ENCODE measurements at regions not wholly inside any gene's neighbourhood (a gene's known extent, or its start where the extent isn't known, plus 50 kb on each side); places are given as distances from the start of the nearest gene placed in this dataset.

GRCh38 chr6:145026267-145026679 lies 709.0 kb downstream of the EPM2A start:
- no peak for TF ChIP-seq FOXK2 (IDR thresholded peaks at IDR 0.05)
- no peak for TF ChIP-seq HDGF (IDR thresholded peaks at IDR 0.05; ENCODE audit: borderline replicate concordance)
- no peak for TF ChIP-seq BHLHE40 (IDR thresholded peaks at IDR 0.05; ENCODE audit: borderline replicate concordance)
- TF ChIP-seq FOXM1 (IDR thresholded peaks at IDR 0.05; ENCODE audit: borderline replicate concordance), result no peak
- no peak for TF ChIP-seq SUZ12 (IDR thresholded peaks at IDR 0.05)
- no peak for TF ChIP-seq TARDBP (IDR thresholded peaks at IDR 0.05)
- TF ChIP-seq FOXA1 (IDR thresholded peaks at IDR 0.05), result no peak
- no peak for TF ChIP-seq ZNF384 (IDR thresholded peaks at IDR 0.05)
- TF ChIP-seq CTBP1 (IDR thresholded peaks at IDR 0.05; ENCODE audit: borderline replicate concordance), result no peak
